CD4-positive, alpha-beta T cell treated with Interleukin-12 subunit alpha and Interleukin-12 subunit beta, for 1 hour (primary cell): ENCODE measurements at regions not wholly inside any gene's neighbourhood (a gene's known extent, or its start where the extent isn't known, plus 50 kb on each side); places are given as distances from the start of the nearest gene placed in this dataset.

Experiments
- DNase-seq: peaks from one replicate; pipeline ENCODE4 v3.0.0-alpha.2; 2020

DNA sequence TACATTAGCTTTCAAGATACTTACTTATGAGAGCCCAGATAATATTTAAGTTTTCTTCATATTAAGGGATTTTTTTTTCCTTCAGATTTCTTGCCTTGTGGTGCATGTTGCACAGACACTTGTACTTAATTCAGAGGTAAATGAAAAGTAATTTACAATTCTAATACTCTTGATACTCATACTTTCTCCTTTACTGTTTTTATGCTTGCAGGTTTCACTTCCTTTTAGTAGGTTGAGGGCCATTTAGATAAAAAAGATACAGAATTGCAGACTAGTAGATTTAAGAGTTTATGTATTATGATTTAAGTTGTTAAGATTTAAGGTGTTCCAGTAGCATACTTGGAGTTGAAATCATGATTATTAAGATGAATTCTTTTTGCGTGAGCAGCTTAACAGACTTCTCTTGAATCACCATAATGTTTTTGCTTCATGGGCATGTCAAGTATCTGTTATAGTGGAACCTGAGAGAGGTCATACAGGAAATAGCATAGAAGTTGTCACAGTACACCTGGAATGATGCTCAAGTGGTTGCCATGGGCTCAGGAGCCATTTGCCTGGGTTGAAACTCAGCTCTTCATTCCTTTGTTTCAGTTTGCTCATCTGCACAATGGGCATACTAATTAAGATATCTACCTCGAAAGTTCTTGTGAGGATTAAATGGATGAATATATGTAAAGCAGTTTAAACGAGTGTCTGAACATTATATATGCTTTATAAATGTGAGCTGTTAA lies 174.8 kb upstream of the PRPS1L1 start:
- no peak for DNase-seq

- no peak for DNase-seq
Measured at GRCh38 chr7:18206331-18206730, 178.7 kb upstream of the PRPS1L1 start.

- no peak for DNase-seq
Measured at GRCh38 chr7:18208921-18209320, 181.3 kb upstream of the PRPS1L1 start.

DNA sequence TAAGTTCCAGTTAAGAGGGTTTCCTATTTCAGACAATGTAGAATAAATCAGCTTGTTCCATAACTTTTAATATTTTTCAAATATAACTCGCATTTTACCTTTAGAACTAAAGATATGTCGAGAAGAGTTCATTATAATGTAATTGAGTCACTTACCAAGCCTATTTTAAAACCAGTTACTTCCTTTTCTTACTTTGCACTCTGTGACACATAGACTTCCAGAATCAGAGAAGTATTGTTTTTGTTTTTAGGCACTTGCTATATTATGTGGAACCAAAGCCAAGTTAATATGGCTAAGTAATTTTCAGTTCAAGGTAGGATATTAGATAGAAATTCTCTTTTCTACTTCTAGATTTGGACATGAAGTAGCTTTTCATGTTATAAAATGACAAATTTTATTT lies 182.7 kb upstream of the PRPS1L1 start:
- no peak for DNase-seq

- no peak for DNase-seq
Measured at GRCh38 chr7:18210788-18211187, 183.1 kb upstream of the PRPS1L1 start.

DNA sequence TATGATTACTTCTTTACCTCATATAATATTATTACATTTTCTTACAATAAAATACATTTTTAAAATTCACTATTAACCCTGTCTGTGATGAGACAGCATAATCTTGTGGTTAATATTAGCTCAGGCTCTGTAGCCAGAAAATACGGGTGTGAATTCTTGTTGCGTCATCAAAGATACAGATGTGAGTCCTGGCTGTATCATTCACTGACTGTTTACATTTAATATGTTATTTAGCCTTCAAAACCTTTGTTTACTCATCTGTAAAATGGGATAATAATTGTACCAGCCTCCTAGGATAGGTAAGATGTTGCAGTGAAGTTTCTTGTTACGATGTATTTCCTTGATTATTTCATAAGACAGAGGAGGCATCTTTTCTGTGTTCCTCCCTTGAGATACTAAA lies 184.7 kb upstream of the PRPS1L1 start:
- DNase-seq: no peak

DNA sequence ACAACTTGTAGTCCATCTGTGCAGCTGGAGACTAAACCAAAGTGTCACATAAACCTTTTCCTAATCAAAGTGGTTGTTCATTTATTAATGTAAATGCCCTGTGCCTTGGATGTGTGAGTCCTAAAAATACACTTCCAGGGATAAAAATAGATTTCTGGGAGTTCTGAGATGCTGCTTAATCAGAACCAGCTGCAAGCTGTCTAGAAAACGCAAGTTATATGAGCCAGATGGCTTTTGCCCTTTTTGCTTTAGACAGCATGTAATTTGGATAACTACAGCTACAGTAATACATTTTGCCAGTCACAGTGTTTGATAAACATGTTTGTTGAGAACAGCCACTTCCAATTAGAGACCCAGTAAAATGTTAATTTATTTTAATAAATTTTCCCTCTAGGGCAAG lies 185.1 kb upstream of the PRPS1L1 start:
- no peak for DNase-seq

- no peak for DNase-seq
Measured at GRCh38 chr7:18213652-18214051, 186.0 kb upstream of the PRPS1L1 start.

DNA sequence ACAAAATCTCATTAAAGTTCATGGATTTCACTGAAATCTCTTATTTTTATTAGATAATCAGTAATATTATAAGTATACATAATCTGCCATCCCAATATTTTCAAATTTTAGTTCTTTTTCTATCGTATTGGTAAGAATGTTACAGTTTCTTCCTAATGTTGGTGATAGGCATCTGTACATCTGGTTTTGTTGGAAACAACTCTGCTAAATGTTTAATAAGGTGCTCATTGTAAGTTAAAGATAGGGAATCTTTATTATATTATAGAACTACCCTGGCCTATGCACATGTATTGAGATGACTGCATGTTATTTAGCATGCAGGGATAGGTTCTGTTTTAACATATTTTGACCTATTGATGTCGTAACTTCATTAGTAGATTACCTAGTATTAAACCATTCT lies 188.6 kb upstream of the PRPS1L1 start:
- no peak for DNase-seq

GRCh38 chr7:18221377-18222293 lies 194.0 kb upstream of the PRPS1L1 start:
- DNase-seq: no peak

DNA sequence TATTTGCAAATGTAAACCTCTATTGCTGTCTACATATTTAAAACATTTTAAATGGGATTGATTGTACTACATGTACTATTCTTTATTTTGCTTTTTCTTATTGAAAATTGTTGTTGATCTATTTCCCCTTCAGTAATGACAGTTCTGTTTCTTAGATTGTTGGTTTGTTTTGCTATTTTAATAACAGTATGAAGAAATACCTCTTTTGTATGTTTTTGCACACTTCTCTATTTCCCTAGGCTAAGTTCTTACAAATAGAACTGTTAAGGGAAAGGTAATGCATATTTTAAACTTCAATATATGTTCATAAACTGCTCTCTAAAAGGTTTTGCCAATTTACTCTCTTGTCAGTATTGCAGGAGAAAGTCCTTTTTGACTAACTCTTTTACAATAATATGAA lies 195.0 kb upstream of the PRPS1L1 start:
- DNase-seq: no peak

GRCh38 chr7:18224138-18224537 lies 196.5 kb upstream of the PRPS1L1 start:
- DNase-seq: no peak

- DNase-seq: no peak
Measured at GRCh38 chr7:18225067-18225466, 197.4 kb upstream of the PRPS1L1 start.

- DNase-seq: no peak
Measured at GRCh38 chr7:18226598-18226997, 199.0 kb upstream of the PRPS1L1 start.

- DNase-seq: no peak
Measured at GRCh38 chr7:18228686-18229085, 201.0 kb upstream of the PRPS1L1 start.

DNA sequence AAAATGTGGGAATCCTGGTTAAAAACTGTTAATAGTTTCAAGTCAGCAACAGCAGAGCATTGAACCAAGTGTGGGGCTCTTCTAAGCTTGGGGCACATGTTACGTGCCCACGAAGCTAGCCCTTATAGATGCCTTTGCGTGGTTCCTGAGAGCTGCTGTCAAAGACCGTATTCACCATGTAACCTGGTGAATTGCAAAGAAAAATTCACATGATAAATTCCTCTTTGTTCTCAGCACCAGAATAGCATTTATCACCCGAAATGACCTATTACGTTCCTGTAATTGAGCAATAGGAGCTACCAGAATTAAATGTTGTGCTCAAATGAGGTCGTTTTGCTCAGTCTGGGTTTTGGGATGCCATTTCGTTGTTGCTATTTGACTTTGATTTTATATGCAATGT lies 202.6 kb upstream of the PRPS1L1 start:
- DNase-seq: no peak

- DNase-seq: no peak
Measured at GRCh38 chr7:18231854-18232253, 204.2 kb upstream of the PRPS1L1 start.

- DNase-seq: no peak
Measured at GRCh38 chr7:18234519-18234918, 206.9 kb upstream of the PRPS1L1 start.

DNA sequence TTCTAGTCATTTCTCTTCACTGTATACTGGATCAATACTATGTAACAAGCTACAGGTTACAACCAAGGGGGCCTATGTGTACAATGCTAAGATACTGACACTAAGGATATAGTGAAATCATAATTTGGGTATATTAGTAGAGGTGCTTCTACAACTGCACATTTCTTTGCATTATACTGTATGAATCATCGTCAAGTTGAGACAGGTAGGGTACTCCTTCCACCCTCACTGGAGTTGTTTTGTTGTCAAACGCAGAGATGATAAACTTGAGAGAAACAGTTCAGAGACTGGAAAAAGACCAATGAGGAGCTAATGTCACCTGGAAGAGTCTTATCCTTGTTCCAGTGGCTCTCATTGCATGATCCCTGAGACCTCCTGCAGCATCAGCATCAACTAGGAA lies 208.2 kb upstream of the PRPS1L1 start:
- DNase-seq: no peak

- DNase-seq: no peak
Measured at GRCh38 chr7:18239212-18239611, 211.6 kb upstream of the PRPS1L1 start.

DNA sequence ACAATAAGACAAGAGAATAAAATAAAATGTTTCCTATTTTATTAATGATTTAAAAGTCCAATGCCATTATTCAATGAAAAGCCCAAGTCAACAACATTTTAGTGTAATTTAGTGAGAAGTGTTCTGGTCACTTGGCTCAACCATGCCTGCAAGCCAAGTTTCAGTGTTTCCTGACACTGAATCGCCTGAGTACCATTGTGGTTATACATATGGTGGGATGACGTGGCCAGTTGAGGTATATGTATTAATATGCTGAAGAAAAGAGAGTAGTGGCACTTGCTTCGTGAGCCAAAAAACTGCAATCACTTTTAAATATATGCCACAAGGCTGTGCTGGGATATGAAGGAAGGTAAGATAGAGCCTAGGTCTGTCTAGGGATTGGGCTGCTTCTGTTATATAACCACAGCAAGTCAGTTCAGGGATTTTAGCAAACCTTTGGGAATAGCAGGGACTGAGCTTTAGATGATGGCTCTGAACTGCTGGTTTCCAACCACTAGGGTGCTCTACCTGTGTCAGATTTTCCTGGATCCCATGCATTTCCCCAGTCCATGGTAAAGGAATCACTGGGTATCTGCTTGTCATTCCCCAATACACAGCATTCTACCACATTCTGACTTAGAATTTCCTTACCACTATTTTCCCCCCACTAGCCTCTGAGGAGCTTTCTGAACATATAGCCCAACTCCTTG lies 214.0 kb upstream of the PRPS1L1 start:
- DNase-seq: no peak

- DNase-seq: no peak
Measured at GRCh38 chr7:18243731-18244130, 216.1 kb upstream of the PRPS1L1 start.

DNA sequence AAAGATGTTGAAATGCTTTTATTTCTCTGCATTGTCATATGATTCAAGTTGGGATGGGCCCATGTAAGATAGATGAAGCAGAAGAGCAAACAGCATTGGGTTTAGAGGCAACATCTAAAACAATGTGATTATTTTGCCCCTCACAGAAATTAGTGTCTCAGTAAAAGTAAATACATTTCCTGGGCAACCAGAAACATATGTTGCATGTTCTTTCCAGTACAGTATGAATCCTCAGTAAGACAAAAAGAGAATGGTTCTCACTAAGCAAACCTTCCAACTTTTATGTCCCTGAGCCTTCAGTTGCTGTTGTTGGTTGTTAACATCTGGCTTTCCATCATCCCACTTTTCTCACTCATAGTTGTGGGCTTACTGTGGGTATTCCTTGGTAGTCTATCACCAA lies 222.5 kb upstream of the PRPS1L1 start:
- no peak for DNase-seq

DNA sequence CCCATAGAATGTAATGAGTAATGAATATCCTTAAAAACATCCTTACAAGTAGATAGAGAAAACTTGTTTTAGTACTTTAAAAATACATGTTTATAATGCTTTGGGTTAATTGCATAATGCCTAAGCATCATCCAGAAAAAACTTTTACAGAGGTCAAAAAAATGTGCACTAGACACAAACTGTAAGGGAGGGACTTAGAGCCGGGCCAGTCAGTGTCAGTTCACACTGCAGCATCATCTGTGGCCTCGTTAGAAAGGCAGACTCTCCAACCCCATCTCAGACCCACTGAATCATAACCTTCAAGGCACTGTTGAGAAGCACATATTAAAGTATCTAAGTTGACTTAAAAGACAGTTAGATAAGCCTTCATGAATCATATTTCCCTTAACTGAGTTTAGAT lies 230.1 kb upstream of the PRPS1L1 start:
- no peak for DNase-seq
